ENCODE measurements at regions not wholly inside any gene's neighbourhood (a gene's known extent, or its start where the extent isn't known, plus 50 kb on each side); places are given as distances from the start of the nearest gene placed in this dataset.

- TF ChIP-seq NFIC (IDR thresholded peaks at IDR 0.05): no peak
- no peak for TF ChIP-seq RAD21 (IDR thresholded peaks at IDR 0.05; ENCODE audit: low read depth)
- TF ChIP-seq ZBTB7A (IDR thresholded peaks at IDR 0.05; ENCODE audit: low read depth): no peak
- TF ChIP-seq CREB1 (IDR thresholded peaks at IDR 0.05; ENCODE audit: low read depth): no peak
- no peak for TF ChIP-seq TEAD4 (IDR thresholded peaks at IDR 0.05)
- no peak for TF ChIP-seq MAX (IDR thresholded peaks at IDR 0.05)
- TF ChIP-seq, protein P1, sequence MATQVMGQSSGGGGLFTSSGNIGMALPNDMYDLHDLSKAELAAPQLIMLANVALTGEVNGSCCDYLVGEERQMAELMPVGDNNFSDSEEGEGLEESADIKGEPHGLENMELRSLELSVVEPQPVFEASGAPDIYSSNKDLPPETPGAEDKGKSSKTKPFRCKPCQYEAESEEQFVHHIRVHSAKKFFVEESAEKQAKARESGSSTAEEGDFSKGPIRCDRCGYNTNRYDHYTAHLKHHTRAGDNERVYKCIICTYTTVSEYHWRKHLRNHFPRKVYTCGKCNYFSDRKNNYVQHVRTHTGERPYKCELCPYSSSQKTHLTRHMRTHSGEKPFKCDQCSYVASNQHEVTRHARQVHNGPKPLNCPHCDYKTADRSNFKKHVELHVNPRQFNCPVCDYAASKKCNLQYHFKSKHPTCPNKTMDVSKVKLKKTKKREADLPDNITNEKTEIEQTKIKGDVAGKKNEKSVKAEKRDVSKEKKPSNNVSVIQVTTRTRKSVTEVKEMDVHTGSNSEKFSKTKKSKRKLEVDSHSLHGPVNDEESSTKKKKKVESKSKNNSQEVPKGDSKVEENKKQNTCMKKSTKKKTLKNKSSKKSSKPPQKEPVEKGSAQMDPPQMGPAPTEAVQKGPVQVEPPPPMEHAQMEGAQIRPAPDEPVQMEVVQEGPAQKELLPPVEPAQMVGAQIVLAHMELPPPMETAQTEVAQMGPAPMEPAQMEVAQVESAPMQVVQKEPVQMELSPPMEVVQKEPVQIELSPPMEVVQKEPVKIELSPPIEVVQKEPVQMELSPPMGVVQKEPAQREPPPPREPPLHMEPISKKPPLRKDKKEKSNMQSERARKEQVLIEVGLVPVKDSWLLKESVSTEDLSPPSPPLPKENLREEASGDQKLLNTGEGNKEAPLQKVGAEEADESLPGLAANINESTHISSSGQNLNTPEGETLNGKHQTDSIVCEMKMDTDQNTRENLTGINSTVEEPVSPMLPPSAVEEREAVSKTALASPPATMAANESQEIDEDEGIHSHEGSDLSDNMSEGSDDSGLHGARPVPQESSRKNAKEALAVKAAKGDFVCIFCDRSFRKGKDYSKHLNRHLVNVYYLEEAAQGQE (IDR thresholded peaks at IDR 0.05; ENCODE audit: low read depth): no peak
Observed at GRCh38 chrX:121349263-121349662, 301.9 kb downstream of the GLUD2 start.

- TF ChIP-seq FOXM1 (IDR thresholded peaks at IDR 0.05; ENCODE audit: borderline replicate concordance, low read depth) (no peak), TAF1 (IDR thresholded peaks at IDR 0.05; ENCODE audit: low read depth) (no peak), CEBPB (IDR thresholded peaks at IDR 0.05) (no peak), RAD21 (IDR thresholded peaks at IDR 0.05; ENCODE audit: low read depth) (no peak), CREB1 (IDR thresholded peaks at IDR 0.05; ENCODE audit: low read depth) (no peak), EGR1 (IDR thresholded peaks at IDR 0.05) (no peak)
- TF ChIP-seq, protein P2, sequence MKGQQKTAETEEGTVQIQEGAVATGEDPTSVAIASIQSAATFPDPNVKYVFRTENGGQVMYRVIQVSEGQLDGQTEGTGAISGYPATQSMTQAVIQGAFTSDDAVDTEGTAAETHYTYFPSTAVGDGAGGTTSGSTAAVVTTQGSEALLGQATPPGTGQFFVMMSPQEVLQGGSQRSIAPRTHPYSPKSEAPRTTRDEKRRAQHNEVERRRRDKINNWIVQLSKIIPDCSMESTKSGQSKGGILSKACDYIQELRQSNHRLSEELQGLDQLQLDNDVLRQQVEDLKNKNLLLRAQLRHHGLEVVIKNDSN (IDR thresholded peaks at IDR 0.05): no peak
Observed at GRCh38 chrX:121356139-121356849, 308.9 kb downstream of the GLUD2 start.

- TF ChIP-seq TEAD4 (IDR thresholded peaks at IDR 0.05) (no peak), RAD21 (IDR thresholded peaks at IDR 0.05; ENCODE audit: low read depth) (no peak), TAF1 (IDR thresholded peaks at IDR 0.05; ENCODE audit: low read depth) (no peak), TCF12 (IDR thresholded peaks at IDR 0.05; ENCODE audit: low read depth) (no peak), MAX (IDR thresholded peaks at IDR 0.05) (no peak), FOXM1 (IDR thresholded peaks at IDR 0.05; ENCODE audit: borderline replicate concordance, low read depth) (no peak), EP300 (IDR thresholded peaks at IDR 0.05; ENCODE audit: borderline replicate concordance) (no peak), CEBPB (IDR thresholded peaks at IDR 0.05) (no peak), ZBTB7A (IDR thresholded peaks at IDR 0.05; ENCODE audit: low read depth) (no peak), EGR1 (IDR thresholded peaks at IDR 0.05) (no peak)
- TF ChIP-seq, protein P1 (IDR thresholded peaks at IDR 0.05; ENCODE audit: low read depth): no peak
- TF ChIP-seq, protein P2 (IDR thresholded peaks at IDR 0.05): no peak
Observed at GRCh38 chrX:121356850-121357171, 309.4 kb downstream of the GLUD2 start.

- no peak for TF ChIP-seq CREB1 (IDR thresholded peaks at IDR 0.05; ENCODE audit: low read depth)
- TF ChIP-seq FOXM1 (IDR thresholded peaks at IDR 0.05; ENCODE audit: borderline replicate concordance, low read depth): no peak
- TF ChIP-seq TAF1 (IDR thresholded peaks at IDR 0.05; ENCODE audit: low read depth): no peak
- no peak for TF ChIP-seq RAD21 (IDR thresholded peaks at IDR 0.05; ENCODE audit: low read depth)
- no peak for TF ChIP-seq MAX (IDR thresholded peaks at IDR 0.05)
- TF ChIP-seq, protein P2 (IDR thresholded peaks at IDR 0.05): no peak
- TF ChIP-seq CEBPB (IDR thresholded peaks at IDR 0.05): no peak
- TF ChIP-seq NFIC (IDR thresholded peaks at IDR 0.05): no peak
- no peak for TF ChIP-seq TEAD4 (IDR thresholded peaks at IDR 0.05)
- no peak for TF ChIP-seq EGR1 (IDR thresholded peaks at IDR 0.05)
- no peak for TF ChIP-seq ZBTB7A (IDR thresholded peaks at IDR 0.05; ENCODE audit: low read depth)
- no peak for TF ChIP-seq EP300 (IDR thresholded peaks at IDR 0.05; ENCODE audit: borderline replicate concordance)
- TF ChIP-seq, protein P1 (IDR thresholded peaks at IDR 0.05; ENCODE audit: low read depth): no peak
- no peak for TF ChIP-seq YY1 (IDR thresholded peaks at IDR 0.05; ENCODE audit: low read depth)
- TF ChIP-seq TCF12 (IDR thresholded peaks at IDR 0.05; ENCODE audit: low read depth): no peak
Observed at GRCh38 chrX:121360280-121360679, 312.9 kb downstream of the GLUD2 start.
